ENCODE measurements at regions not wholly inside any gene's neighbourhood (a gene's known extent, or its start where the extent isn't known, plus 50 kb on each side); places are given as distances from the start of the nearest gene placed in this dataset.

DNA sequence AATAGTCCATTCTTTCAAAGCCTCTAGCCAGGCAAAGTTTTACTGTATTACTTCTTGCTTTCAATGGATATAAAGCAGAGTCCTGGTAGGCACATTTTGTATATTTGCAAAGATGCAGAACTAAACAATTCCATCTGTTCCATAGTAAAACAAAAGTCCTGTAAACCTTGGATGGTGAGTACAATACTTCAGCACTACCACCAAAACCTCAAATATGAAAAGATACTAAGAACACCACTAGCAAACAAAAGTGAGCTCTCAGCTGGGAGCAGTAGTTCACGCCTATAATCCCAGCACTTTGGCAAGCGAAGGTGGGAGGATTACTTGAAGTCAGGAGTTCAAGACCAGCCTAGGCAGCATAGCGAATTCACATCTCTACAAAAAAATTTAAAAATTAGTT lies 195.0 kb downstream of the MSX2 start:
- Histone ChIP-seq H2BK20ac (ENCODE audit: low read depth, low read length) (no peak overlapping the region), H3K23ac (ENCODE audit: low read depth, low read length) (no peak overlapping the region), H3K4me1 (ENCODE audit: control insufficient read depth, insufficient read depth, low read length) (no peaks in the 10 kb centered on the region), H3K4me2 (ENCODE audit: low read depth, low read length) (no peak overlapping the region), H4K91ac (ENCODE audit: insufficient read depth, low read depth, low read length) (no peak overlapping the region), H2AK5ac (ENCODE audit: low read depth, low read length) (no peak overlapping the region), H4K20me1 (ENCODE audit: insufficient read depth, low read length) (no peaks in the 10 kb centered on the region), H3K9me3 (ENCODE audit: control insufficient read depth, insufficient read depth, low read length) (no peaks in the 10 kb centered on the region), H3K4ac (ENCODE audit: low read depth, low read length) (no peak overlapping the region), H2AFZ (replicated peaks; ENCODE audit: low read length, poor library complexity) (no peak overlapping the region), H2BK5ac (ENCODE audit: low read depth, low read length, poor library complexity, severe bottlenecking) (no peak overlapping the region), H3K9me1 (ENCODE audit: insufficient read depth, low read length) (no peaks in the 10 kb centered on the region), H3K36me3 (ENCODE audit: control insufficient read depth, insufficient read depth, low read length) (no peaks in the 10 kb centered on the region), H3K27me3 (ENCODE audit: control insufficient read depth, insufficient read depth, low read length) (no peaks in the 10 kb centered on the region), H4K8ac (ENCODE audit: low read depth in 2 of 2, low read length in 2 of 2) (no peak overlapping the region), H3K14ac (replicated peaks; ENCODE audit: low read depth, low read length) (no peak overlapping the region), H3K56ac (ENCODE audit: extremely low read depth, insufficient read depth, low read length) (no peak overlapping the region), H2BK15ac (ENCODE audit: low read depth, low read length) (no peak overlapping the region), H2AK9ac (replicated peaks; ENCODE audit: low read depth, low read length, poor library complexity) (no peak overlapping the region), H3K18ac (ENCODE audit: low read depth, low read length) (no peak overlapping the region), H4K5ac (ENCODE audit: low read depth, low read length) (no peak overlapping the region), H3K9ac (ENCODE audit: low read depth, low read length) (no peak overlapping the region), H2BK120ac (ENCODE audit: low read depth, low read length) (no peak overlapping the region), H3K79me1 (ENCODE audit: low read depth in 1 of 2, low read length in 2 of 2) (no peaks in the 10 kb centered on the region), H3K27ac (ENCODE audit: insufficient read depth, low read length) (no peak overlapping the region), H3K4me3 (ENCODE audit: insufficient read depth, low read depth, low read length) (no peak overlapping the region)
- BruUV-seq (replicated peaks), result no TSS peak
- dilution Hi-C loops (cut with HindIII; ENCODE audit: low sequenced_read_pairs, unreplicated experiment), result no loop called here
- intact Hi-C loops (cut with micrococcal nuclease), result no loop called here
- no CpG with 5 or more reads among the region's 3 CpGs for WGBS, 2 experiments (ENCODE audit: extremely low coverage in 2 of 2, insufficient read length in 1 of 2)
- in situ Hi-C loops (cut with MboI; ENCODE audit: low sequenced_read_pairs), result no loop called here
- TF ChIP-seq MAZ (IDR thresholded peaks at IDR 0.05; ENCODE audit: borderline replicate concordance, low read depth, low read length) (no peak), CEBPB (IDR thresholded peaks at IDR 0.05; ENCODE audit: low read depth, low read length) (no peak), RFX5 (IDR thresholded peaks at IDR 0.05; ENCODE audit: low read depth, low read length) (no peak), FOS (IDR thresholded peaks at IDR 0.05; ENCODE audit: low read depth, low read length) (no peak), CHD1 (IDR thresholded peaks at IDR 0.05; ENCODE audit: low read depth, low read length) (no peak), RCOR1 (IDR thresholded peaks at IDR 0.05; ENCODE audit: insufficient replicate concordance, low read length) (no peak), BHLHE40 (IDR thresholded peaks at IDR 0.05; ENCODE audit: low read depth, low read length) (no peak), NFE2L2 (IDR thresholded peaks at IDR 0.05; ENCODE audit: low read depth, low read length) (no peak), MAFK (IDR thresholded peaks at IDR 0.05; ENCODE audit: low read depth, low read length) (no peak)
- TF ChIP-seq, protein P1, sequence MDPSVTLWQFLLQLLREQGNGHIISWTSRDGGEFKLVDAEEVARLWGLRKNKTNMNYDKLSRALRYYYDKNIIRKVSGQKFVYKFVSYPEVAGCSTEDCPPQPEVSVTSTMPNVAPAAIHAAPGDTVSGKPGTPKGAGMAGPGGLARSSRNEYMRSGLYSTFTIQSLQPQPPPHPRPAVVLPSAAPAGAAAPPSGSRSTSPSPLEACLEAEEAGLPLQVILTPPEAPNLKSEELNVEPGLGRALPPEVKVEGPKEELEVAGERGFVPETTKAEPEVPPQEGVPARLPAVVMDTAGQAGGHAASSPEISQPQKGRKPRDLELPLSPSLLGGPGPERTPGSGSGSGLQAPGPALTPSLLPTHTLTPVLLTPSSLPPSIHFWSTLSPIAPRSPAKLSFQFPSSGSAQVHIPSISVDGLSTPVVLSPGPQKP (IDR thresholded peaks at IDR 0.05; ENCODE audit: borderline replicate concordance, low read depth, low read length), result no peak
- TF ChIP-seq, protein P2, sequence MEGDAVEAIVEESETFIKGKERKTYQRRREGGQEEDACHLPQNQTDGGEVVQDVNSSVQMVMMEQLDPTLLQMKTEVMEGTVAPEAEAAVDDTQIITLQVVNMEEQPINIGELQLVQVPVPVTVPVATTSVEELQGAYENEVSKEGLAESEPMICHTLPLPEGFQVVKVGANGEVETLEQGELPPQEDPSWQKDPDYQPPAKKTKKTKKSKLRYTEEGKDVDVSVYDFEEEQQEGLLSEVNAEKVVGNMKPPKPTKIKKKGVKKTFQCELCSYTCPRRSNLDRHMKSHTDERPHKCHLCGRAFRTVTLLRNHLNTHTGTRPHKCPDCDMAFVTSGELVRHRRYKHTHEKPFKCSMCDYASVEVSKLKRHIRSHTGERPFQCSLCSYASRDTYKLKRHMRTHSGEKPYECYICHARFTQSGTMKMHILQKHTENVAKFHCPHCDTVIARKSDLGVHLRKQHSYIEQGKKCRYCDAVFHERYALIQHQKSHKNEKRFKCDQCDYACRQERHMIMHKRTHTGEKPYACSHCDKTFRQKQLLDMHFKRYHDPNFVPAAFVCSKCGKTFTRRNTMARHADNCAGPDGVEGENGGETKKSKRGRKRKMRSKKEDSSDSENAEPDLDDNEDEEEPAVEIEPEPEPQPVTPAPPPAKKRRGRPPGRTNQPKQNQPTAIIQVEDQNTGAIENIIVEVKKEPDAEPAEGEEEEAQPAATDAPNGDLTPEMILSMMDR (conservative IDR thresholded peaks at IDR 0.05; ENCODE audit: low read depth, low read length), result no peak
- ChIA-PET POLR2A (ENCODE audit: unreplicated experiment) (no interaction called here), CTCF (no interaction called here)
- ATAC-seq (ENCODE audit: low read depth) (no peak), DNase-seq (no peak)
